ENCODE measurements at regions not wholly inside any gene's neighbourhood (a gene's known extent, or its start where the extent isn't known, plus 50 kb on each side); places are given as distances from the start of the nearest gene placed in this dataset.

DNA sequence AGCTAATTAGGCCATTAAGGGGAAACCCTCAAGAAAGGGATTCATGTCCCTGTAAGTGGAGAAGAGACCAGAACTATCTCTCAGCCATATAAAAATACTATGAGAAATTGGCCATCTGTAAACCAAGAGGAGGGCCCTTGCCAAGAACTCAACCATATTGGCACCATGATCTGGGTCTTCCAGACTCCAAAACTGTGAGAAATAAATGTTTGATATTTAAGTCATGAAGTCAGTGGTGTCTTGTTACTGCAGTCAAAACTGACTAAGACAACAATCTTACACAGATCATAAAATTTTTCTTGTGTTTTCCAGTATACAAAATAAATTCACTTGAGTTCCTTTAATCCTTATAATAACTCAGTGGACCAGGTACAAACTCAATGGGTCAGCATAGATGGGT lies 589.8 kb upstream of the CDH2 start:
- TF ChIP-seq, protein P1, sequence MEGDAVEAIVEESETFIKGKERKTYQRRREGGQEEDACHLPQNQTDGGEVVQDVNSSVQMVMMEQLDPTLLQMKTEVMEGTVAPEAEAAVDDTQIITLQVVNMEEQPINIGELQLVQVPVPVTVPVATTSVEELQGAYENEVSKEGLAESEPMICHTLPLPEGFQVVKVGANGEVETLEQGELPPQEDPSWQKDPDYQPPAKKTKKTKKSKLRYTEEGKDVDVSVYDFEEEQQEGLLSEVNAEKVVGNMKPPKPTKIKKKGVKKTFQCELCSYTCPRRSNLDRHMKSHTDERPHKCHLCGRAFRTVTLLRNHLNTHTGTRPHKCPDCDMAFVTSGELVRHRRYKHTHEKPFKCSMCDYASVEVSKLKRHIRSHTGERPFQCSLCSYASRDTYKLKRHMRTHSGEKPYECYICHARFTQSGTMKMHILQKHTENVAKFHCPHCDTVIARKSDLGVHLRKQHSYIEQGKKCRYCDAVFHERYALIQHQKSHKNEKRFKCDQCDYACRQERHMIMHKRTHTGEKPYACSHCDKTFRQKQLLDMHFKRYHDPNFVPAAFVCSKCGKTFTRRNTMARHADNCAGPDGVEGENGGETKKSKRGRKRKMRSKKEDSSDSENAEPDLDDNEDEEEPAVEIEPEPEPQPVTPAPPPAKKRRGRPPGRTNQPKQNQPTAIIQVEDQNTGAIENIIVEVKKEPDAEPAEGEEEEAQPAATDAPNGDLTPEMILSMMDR (IDR thresholded peaks at IDR 0.05; ENCODE audit: borderline replicate concordance, extremely low read depth, insufficient read depth): no peak
- Histone ChIP-seq H3K9me3 (ENCODE audit: control insufficient read depth in 2 of 3, insufficient read depth in 1 of 3, low read length in 3 of 3) (no peaks in the 10 kb centered on the region), H3K9ac (ENCODE audit: low read length in 3 of 3) (no peak overlapping the region), H3K27me3 (ENCODE audit: control insufficient read depth, insufficient read depth, low read length) (no peaks in the 10 kb centered on the region), H3K36me3 (ENCODE audit: control insufficient read depth in 2 of 3, insufficient read depth in 3 of 3, low read length in 3 of 3) (no peaks in the 10 kb centered on the region), H3K27ac (ENCODE audit: low read depth in 2 of 2, low read length in 2 of 2) (no peak overlapping the region), H3K4me3 (ENCODE audit: low read length in 3 of 3) (no peak overlapping the region), H3K4me1 (ENCODE audit: control insufficient read depth in 2 of 3, insufficient read depth in 2 of 3, low read depth in 1 of 3, low read length in 3 of 3) (no peaks in the 10 kb centered on the region)
- intact Hi-C loops (cut with DNase I): no loop called here
- DNase-seq (no peak), FAIRE-seq (no peak)

DNA sequence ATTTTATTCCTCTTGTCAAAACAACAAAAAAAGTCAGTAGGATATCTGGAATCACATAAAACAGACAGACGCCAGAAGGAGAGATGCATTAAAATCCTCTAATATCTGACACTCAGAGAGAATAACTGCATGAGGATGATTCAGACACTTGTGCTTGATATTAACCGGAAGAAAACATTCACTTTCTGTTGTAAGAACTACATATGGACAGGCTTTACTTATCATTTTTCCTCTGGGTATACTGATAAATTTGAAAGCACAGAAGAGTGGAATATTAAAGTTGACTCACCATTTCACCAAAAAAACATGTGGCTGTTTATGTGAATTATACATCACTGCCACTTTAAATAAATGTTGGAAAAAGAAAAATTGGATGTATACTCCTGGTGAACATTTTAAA lies 589.1 kb upstream of the CDH2 start:
- Histone ChIP-seq H3K9me3 (ENCODE audit: control insufficient read depth in 2 of 3, insufficient read depth in 1 of 3, low read length in 3 of 3) (no peaks in the 10 kb centered on the region), H3K27ac (ENCODE audit: low read depth in 2 of 2, low read length in 2 of 2) (no peak overlapping the region), H3K4me1 (ENCODE audit: control insufficient read depth in 2 of 3, insufficient read depth in 2 of 3, low read depth in 1 of 3, low read length in 3 of 3) (no peaks in the 10 kb centered on the region), H3K9ac (ENCODE audit: low read length in 3 of 3) (no peak overlapping the region), H3K27me3 (ENCODE audit: control insufficient read depth, insufficient read depth, low read length) (no peaks in the 10 kb centered on the region), H3K4me3 (ENCODE audit: low read length in 3 of 3) (no peak overlapping the region), H3K36me3 (ENCODE audit: control insufficient read depth in 2 of 3, insufficient read depth in 3 of 3, low read length in 3 of 3) (no peaks in the 10 kb centered on the region)
- TF ChIP-seq, protein P1 (IDR thresholded peaks at IDR 0.05; ENCODE audit: borderline replicate concordance, extremely low read depth, insufficient read depth): no peak
- DNase-seq: no peak
- no peak for FAIRE-seq
- intact Hi-C loops (cut with DNase I): no loop called here

DNA sequence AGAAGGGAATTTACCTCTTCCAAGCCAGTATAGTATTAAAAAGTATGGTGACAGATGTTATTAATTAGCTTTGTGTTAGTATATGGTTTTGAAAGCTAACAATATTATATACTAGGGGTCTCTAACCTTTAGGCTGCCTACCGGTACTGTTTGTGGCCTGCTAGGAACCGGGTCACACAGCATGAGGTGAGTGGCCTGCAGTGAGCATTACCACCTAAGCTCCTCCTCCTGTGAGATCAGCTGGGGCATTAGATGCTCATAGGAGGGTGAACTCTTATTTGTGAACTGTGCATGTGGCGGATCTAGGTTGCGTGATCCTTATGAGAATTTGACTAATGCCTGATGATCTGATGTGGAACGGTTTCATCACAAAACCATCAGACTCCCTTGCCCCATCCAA lies 583.4 kb upstream of the CDH2 start:
- no peak for FAIRE-seq
- Histone ChIP-seq H3K9me3 (ENCODE audit: control insufficient read depth in 2 of 3, insufficient read depth in 1 of 3, low read length in 3 of 3) (no peaks in the 10 kb centered on the region), H3K27ac (ENCODE audit: low read depth in 2 of 2, low read length in 2 of 2) (no peak overlapping the region), H3K4me1 (ENCODE audit: control insufficient read depth in 2 of 3, insufficient read depth in 2 of 3, low read depth in 1 of 3, low read length in 3 of 3) (no peaks in the 10 kb centered on the region), H3K27me3 (ENCODE audit: control insufficient read depth, insufficient read depth, low read length) (no peaks in the 10 kb centered on the region), H3K9ac (ENCODE audit: low read length in 3 of 3) (no peak overlapping the region), H3K4me3 (ENCODE audit: low read length in 3 of 3) (no peak overlapping the region), H3K36me3 (ENCODE audit: control insufficient read depth in 2 of 3, insufficient read depth in 3 of 3, low read length in 3 of 3) (no peaks in the 10 kb centered on the region)
- intact Hi-C loops (cut with DNase I): no loop called here
- TF ChIP-seq, protein P1 (IDR thresholded peaks at IDR 0.05; ENCODE audit: borderline replicate concordance, extremely low read depth, insufficient read depth): no peak
- DNase-seq: no peak

DNA sequence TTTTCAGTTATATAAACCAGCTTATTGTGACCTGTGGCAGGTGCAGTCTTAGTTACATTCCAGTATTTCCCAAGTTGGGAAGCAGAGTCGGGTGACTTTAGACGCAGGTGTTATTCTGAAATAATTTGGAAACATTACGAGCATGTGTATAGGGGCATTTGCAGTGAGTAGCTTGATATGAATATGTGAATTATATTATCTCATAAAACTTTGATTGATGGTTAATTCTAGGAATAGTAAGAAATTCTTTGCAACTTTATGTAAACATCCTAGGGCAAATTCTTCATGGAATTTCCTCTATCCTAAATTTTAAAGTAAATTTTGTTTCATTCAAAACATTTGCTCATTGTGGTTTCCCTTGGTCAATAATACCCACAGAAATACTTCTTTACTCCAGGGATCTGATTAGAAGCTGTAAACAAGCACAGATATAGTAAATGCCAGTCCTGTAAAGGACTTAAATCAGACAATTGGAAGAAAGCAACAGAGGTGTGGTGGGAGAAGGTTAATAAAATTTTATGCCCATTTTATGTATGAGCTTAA lies 580.6 kb upstream of the CDH2 start:
- H3K4me1 ChIP-seq (ENCODE audit: control insufficient read depth in 2 of 3, insufficient read depth in 2 of 3, low read depth in 1 of 3, low read length in 3 of 3): no peaks in the 10 kb centered on the region
- no peak for DNase-seq
- no peaks in the 10 kb centered on the region for H3K27me3 ChIP-seq (ENCODE audit: control insufficient read depth, insufficient read depth, low read length)
- H3K27ac ChIP-seq (ENCODE audit: low read depth in 2 of 2, low read length in 2 of 2): no peak overlapping the region
- no peak overlapping the region for H3K9ac ChIP-seq (ENCODE audit: low read length in 3 of 3)
- no peaks in the 10 kb centered on the region for H3K9me3 ChIP-seq (ENCODE audit: control insufficient read depth in 2 of 3, insufficient read depth in 1 of 3, low read length in 3 of 3)
- no peak for FAIRE-seq
- no peak overlapping the region for H3K4me3 ChIP-seq (ENCODE audit: low read length in 3 of 3)
- TF ChIP-seq, protein P1 (IDR thresholded peaks at IDR 0.05; ENCODE audit: borderline replicate concordance, extremely low read depth, insufficient read depth): no peak
- H3K36me3 ChIP-seq (ENCODE audit: control insufficient read depth in 2 of 3, insufficient read depth in 3 of 3, low read length in 3 of 3): no peaks in the 10 kb centered on the region
- intact Hi-C loops (cut with DNase I): no loop called here
